Naive thymus-derived CD8-positive, alpha-beta T cell (primary cell): ENCODE measurements at regions not wholly inside any gene's neighbourhood (a gene's known extent, or its start where the extent isn't known, plus 50 kb on each side); places are given as distances from the start of the nearest gene placed in this dataset.

Experiments
- ATAC-seq, 2 donors: fragments of 150-1000 bp; cut with Tn5 transposase in 1 of 2; sonication (Bioruptor Pico), chemical (Tn5 transposase) in 1 of 2; 1 replicate in 1 of 2; 2 replicates in 1 of 2; pipeline ENCODE4 v1.10.0; 2021; ENCODE audit warnings: mild to moderate bottlenecking in 2 of 2, moderate library complexity in 2 of 2
- POLR2A ChIA-PET: fragments of 350-600 bp; sonication (Branson Sonifier 250); formaldehyde crosslinking; loops from one replicate; lab custom pipeline; 2021; ENCODE audit warnings: antibody characterized with exemption; lab: Charles Lee
- DNase-seq, 10 donors: peaks; one replicate each; pipeline versions ENCODE4 v3.0.0 to v3.0.0-alpha.2; 2020 to 2022
- H3K27ac Mint-ChIP-seq, 10 donors: one replicate each; pipeline ENCODE4 v1.8.0; 2020 to 2022; ENCODE audit warnings: mild to moderate bottlenecking in 10 of 10, mixed read lengths in 10 of 10, moderate library complexity in 4 of 10, inconsistent platforms in 1 of 10
- H3K27me3 Mint-ChIP-seq, 5 donors: one replicate each; pipeline ENCODE4 v1.8.0; 2021 to 2022; ENCODE audit warnings: mixed read lengths in 5 of 5
- H3K36me3 Mint-ChIP-seq, 3 donors: one replicate each; pipeline ENCODE4 v1.8.0; 2020 to 2022; ENCODE audit warnings: mixed read lengths in 3 of 3, mild to moderate bottlenecking in 2 of 3, inconsistent platforms in 1 of 3
- H3K4me1 Mint-ChIP-seq, 4 donors: one replicate each; pipeline ENCODE4 v1.8.0; 2021 to 2022; ENCODE audit warnings: mixed read lengths in 4 of 4
- H3K4me3 Mint-ChIP-seq, 10 donors: one replicate each; pipeline ENCODE4 v1.8.0; 2020 to 2022; ENCODE audit warnings: mild to moderate bottlenecking in 10 of 10, mixed read lengths in 10 of 10, moderate library complexity in 6 of 10, inconsistent platforms in 1 of 10
- H3K9me3 Mint-ChIP-seq, 9 donors: one replicate each; pipeline ENCODE4 v1.8.0; 2020 to 2022; ENCODE audit warnings: mixed read lengths in 9 of 9, mild to moderate bottlenecking in 3 of 9, inconsistent platforms in 1 of 9, moderate library complexity in 1 of 9

DNA sequence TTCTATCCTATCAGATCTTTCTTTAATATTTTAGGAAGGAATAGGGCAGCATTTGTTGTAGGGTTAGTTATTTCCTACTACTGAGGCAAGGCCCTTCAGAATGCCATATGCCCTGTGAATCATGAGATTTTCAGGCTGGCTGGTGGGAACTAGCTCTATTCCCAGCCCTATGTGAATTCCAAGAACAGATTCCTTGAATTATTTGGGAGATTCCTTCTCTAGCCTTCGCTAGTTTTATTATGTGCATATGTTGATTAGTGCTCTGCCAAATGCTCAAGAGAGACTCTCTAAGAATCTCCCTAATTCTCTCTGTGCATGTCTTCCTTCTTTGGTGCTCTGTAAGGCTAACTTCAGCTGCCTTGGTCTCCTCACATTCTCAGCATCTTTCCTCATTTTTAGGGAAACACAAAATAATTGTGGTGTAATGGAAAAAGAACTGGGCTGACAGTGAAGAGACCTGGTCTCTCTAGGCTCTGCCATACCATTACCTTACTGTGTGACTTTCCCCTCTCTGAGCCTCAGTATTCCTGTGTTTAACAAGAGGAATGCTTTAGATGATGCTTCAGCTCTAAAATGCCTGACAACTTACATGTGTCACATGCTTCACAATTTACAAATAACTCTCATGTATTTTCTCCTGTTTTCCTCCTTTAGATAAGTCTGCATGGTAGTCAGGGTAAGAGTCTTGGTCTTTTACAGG is 79.7 kb downstream of the VMA21 start:
- peaks cover 0 to 2% (median 0%) of the 10 kb centered on the region in 4 donors for H3K4me1 Mint-ChIP-seq
- no peak for DNase-seq
- H3K27me3 Mint-ChIP-seq = peaks cover 0 to 10% (median 2%) of the 10 kb centered on the region in 5 donors
- POLR2A ChIA-PET = no interaction called here
- no peak overlapping the region for H3K4me3 Mint-ChIP-seq
- no peaks in the 10 kb centered on the region for H3K9me3 Mint-ChIP-seq
- H3K27ac Mint-ChIP-seq = no peak overlapping the region
- H3K36me3 Mint-ChIP-seq = no peaks in the 10 kb centered on the region
- ATAC-seq = no peak

DNA sequence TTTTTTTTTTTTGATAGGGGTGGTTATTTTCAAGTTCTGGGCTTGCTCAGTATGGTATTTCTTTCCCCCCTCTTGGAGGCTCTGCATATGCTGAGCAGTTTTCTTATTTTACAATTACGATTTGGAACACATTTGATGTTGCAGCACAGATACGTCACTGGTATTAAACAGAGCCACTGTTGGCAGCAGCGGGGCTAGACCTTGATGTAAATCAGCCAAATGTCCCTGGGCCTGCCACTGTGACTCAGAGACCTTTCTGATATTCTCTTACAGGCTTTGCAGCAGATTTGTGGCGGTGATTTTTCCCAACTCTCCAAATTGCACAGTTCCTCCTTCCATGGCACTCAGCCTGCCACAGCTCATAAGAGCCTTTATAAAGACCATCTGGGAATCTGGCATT is 81.1 kb downstream of the VMA21 start:
- H3K27ac Mint-ChIP-seq = no peak overlapping the region
- POLR2A ChIA-PET = no interaction called here
- H3K4me1 Mint-ChIP-seq = peaks cover 0 to 2% (median 0%) of the 10 kb centered on the region in 4 donors
- H3K27me3 Mint-ChIP-seq = peaks cover 0 to 10% (median 2%) of the 10 kb centered on the region in 5 donors
- no peak overlapping the region for H3K4me3 Mint-ChIP-seq
- DNase-seq (no peak), ATAC-seq (no peak)
- no peaks in the 10 kb centered on the region for H3K36me3 Mint-ChIP-seq
- no peaks in the 10 kb centered on the region for H3K9me3 Mint-ChIP-seq

DNA sequence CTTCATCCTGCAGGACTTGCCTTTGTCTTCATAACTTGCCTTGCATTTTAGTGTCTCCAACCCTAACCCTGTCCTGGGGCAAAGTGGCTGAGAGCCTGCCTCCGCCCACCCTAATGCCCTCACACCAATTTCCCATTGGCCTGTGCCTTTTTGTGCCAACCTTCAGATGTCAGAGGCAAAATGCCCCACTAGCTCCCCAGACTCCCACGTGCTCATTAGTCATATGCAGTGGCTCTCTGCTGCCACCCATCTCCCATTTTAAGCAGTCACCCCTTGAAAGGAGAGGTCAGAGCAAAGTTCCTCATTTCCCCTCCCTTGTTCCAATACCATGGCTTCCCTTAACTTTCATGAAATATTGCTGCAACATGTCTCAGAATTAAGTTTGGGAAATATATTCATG is 74.8 kb upstream of the PASD1 start:
- Mint-ChIP-seq H3K4me3 (no peak overlapping the region), H3K27me3 (no peaks in the 10 kb centered on the region), H3K4me1 (peaks cover 0 to 2% (median under 1%) of the 10 kb centered on the region in 4 donors), H3K36me3 (no peaks in the 10 kb centered on the region), H3K9me3 (no peaks in the 10 kb centered on the region), H3K27ac (peak overlapping the region in 1 of 10 donors; percentile 29)
- POLR2A ChIA-PET = no interaction called here
- peak in 1 of 2 donors; percentile 39 for ATAC-seq
- peak in 8 of 10 donors; percentile 0 to 58 (median 12) for DNase-seq

DNA sequence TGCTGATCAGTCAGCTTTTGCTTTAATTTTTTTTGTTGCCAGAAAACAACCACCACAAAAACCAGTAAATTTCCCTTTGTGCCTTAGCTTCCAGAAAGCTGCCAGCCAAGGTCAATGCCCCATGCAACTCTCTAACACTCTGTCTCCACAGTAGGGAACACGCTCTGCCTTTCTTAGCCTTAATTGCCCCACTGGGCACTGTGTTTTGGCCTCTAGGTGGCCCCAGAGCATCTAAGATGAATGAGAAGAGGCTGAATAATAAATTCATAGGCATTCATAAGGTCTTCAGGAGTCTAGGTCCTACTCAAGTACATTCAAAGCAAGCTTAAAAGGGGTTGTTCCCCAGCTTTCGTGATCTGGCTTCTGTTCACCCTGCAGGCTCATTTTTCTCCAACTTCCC is 57.7 kb upstream of the PASD1 start:
- no peak overlapping the region for H3K4me3 Mint-ChIP-seq
- DNase-seq (no peak), ATAC-seq (no peak)
- no peaks in the 10 kb centered on the region for H3K36me3 Mint-ChIP-seq
- no peaks in the 10 kb centered on the region for H3K9me3 Mint-ChIP-seq
- POLR2A ChIA-PET = no interaction called here
- H3K27ac Mint-ChIP-seq = no peak overlapping the region
- H3K27me3 Mint-ChIP-seq = peaks cover 3 to 30% (median 8%) of the 10 kb centered on the region in 5 donors
- no peaks in the 10 kb centered on the region for H3K4me1 Mint-ChIP-seq

GRCh38 chrX:151510203-151510602 is 53.3 kb upstream of the PASD1 start:
- Mint-ChIP-seq H3K27ac (no peak overlapping the region), H3K4me1 (no peaks in the 10 kb centered on the region), H3K4me3 (no peak overlapping the region), H3K27me3 (peaks cover 2 to 43% (median 8%) of the 10 kb centered on the region in 5 donors), H3K9me3 (no peaks in the 10 kb centered on the region), H3K36me3 (no peaks in the 10 kb centered on the region)
- ATAC-seq = no peak
- DNase-seq = no peak
- POLR2A ChIA-PET = no interaction called here

GRCh38 chrX:151513472-151513871 is 50.0 kb upstream of the PASD1 start:
- no peak for DNase-seq
- POLR2A ChIA-PET = no interaction called here
- Mint-ChIP-seq H3K4me1 (no peaks in the 10 kb centered on the region), H3K9me3 (peaks cover 0 to 4% (median 0%) of the 10 kb centered on the region in 9 donors), H3K27me3 (peaks cover 0 to 33% (median 11%) of the 10 kb centered on the region in 5 donors), H3K36me3 (no peaks in the 10 kb centered on the region), H3K4me3 (no peak overlapping the region), H3K27ac (no peak overlapping the region)
- ATAC-seq = no peak
